H1 (cell line): ENCODE measurements at regions not wholly inside any gene's neighbourhood (a gene's known extent, or its start where the extent isn't known, plus 50 kb on each side); places are given as distances from the start of the nearest gene placed in this dataset.

Experiments used
- BRCA1 ChIP-seq: IDR thresholded peaks from 2 replicates; pipeline ENCODE4 v1.6.1; 2012; ENCODE audit warnings: low read depth, low read length, improper control_type of control experiment
- CHD1 ChIP-seq: IDR thresholded peaks from 2 replicates; pipeline ENCODE4 v1.6.1; 2012; ENCODE audit warnings: low read depth, low read length, improper control_type of control experiment
- HDAC6 ChIP-seq: IDR thresholded peaks from one replicate; pipeline ENCODE4 v1.7.1; 2012; ENCODE audit warnings: low read depth, mild to moderate bottlenecking, inconsistent platforms, low read length, moderate library complexity
- MAX ChIP-seq: IDR thresholded peaks from 2 replicates; pipeline ENCODE4 v1.6.1; 2012; ENCODE audit warnings: inconsistent platforms
- SAP30 ChIP-seq: fragments of 300-600 bp; sonication (generic); IDR thresholded peaks from 2 replicates; pipeline ENCODE4 v1.7.1; 2012; ENCODE audit warnings: low read length, moderate library complexity, mild to moderate bottlenecking, inconsistent platforms; ENCODE audit not compliant: insufficient read depth, insufficient replicate concordance
- SIN3A ChIP-seq, 2 experiments: IDR thresholded peaks in 1 of 2; conservative IDR thresholded peaks in 1 of 2; 2 replicates each; pipeline ENCODE4 v1.6.1; 2011 to 2012; ENCODE audit warnings: low read length in 2 of 2, improper control_type of control experiment in 1 of 2, low read depth in 1 of 2, mild to moderate bottlenecking in 1 of 2
- TF ChIP-seq, protein P1 (sequence below): fragments of 300-600 bp; sonication (generic); IDR thresholded peaks from 2 replicates; pipeline ENCODE4 v1.7.1; 2012; ENCODE audit warnings: low read length, moderate library complexity, mild to moderate bottlenecking, inconsistent platforms; ENCODE audit not compliant: insufficient replicate concordance
- TF ChIP-seq, protein P2 (sequence below): IDR thresholded peaks from 2 replicates; pipeline ENCODE4 v1.6.1; 2011; ENCODE audit warnings: low read depth, mild to moderate bottlenecking, low read length; ENCODE audit not compliant: insufficient read depth

DNA sequence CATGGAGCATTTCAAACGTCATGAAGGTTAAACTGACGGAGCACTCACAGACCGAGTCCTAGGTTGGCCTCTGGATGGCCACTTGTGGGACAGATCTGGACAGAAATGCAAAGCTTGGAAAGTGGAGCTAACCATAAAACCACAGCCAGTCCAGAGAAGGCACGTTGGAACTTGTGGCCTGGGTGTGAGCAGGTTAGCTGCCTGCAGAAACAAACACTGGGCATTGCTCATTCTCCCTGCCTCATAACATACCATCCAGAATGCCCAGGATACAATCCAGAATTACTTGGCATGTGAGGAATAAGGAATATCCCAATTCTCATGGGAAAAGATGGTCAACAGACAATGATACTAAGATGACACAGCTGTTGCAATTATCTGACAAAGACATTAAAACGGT is 1005.0 kb downstream of the TBC1D22A start (continued):
- TF ChIP-seq, protein P1, sequence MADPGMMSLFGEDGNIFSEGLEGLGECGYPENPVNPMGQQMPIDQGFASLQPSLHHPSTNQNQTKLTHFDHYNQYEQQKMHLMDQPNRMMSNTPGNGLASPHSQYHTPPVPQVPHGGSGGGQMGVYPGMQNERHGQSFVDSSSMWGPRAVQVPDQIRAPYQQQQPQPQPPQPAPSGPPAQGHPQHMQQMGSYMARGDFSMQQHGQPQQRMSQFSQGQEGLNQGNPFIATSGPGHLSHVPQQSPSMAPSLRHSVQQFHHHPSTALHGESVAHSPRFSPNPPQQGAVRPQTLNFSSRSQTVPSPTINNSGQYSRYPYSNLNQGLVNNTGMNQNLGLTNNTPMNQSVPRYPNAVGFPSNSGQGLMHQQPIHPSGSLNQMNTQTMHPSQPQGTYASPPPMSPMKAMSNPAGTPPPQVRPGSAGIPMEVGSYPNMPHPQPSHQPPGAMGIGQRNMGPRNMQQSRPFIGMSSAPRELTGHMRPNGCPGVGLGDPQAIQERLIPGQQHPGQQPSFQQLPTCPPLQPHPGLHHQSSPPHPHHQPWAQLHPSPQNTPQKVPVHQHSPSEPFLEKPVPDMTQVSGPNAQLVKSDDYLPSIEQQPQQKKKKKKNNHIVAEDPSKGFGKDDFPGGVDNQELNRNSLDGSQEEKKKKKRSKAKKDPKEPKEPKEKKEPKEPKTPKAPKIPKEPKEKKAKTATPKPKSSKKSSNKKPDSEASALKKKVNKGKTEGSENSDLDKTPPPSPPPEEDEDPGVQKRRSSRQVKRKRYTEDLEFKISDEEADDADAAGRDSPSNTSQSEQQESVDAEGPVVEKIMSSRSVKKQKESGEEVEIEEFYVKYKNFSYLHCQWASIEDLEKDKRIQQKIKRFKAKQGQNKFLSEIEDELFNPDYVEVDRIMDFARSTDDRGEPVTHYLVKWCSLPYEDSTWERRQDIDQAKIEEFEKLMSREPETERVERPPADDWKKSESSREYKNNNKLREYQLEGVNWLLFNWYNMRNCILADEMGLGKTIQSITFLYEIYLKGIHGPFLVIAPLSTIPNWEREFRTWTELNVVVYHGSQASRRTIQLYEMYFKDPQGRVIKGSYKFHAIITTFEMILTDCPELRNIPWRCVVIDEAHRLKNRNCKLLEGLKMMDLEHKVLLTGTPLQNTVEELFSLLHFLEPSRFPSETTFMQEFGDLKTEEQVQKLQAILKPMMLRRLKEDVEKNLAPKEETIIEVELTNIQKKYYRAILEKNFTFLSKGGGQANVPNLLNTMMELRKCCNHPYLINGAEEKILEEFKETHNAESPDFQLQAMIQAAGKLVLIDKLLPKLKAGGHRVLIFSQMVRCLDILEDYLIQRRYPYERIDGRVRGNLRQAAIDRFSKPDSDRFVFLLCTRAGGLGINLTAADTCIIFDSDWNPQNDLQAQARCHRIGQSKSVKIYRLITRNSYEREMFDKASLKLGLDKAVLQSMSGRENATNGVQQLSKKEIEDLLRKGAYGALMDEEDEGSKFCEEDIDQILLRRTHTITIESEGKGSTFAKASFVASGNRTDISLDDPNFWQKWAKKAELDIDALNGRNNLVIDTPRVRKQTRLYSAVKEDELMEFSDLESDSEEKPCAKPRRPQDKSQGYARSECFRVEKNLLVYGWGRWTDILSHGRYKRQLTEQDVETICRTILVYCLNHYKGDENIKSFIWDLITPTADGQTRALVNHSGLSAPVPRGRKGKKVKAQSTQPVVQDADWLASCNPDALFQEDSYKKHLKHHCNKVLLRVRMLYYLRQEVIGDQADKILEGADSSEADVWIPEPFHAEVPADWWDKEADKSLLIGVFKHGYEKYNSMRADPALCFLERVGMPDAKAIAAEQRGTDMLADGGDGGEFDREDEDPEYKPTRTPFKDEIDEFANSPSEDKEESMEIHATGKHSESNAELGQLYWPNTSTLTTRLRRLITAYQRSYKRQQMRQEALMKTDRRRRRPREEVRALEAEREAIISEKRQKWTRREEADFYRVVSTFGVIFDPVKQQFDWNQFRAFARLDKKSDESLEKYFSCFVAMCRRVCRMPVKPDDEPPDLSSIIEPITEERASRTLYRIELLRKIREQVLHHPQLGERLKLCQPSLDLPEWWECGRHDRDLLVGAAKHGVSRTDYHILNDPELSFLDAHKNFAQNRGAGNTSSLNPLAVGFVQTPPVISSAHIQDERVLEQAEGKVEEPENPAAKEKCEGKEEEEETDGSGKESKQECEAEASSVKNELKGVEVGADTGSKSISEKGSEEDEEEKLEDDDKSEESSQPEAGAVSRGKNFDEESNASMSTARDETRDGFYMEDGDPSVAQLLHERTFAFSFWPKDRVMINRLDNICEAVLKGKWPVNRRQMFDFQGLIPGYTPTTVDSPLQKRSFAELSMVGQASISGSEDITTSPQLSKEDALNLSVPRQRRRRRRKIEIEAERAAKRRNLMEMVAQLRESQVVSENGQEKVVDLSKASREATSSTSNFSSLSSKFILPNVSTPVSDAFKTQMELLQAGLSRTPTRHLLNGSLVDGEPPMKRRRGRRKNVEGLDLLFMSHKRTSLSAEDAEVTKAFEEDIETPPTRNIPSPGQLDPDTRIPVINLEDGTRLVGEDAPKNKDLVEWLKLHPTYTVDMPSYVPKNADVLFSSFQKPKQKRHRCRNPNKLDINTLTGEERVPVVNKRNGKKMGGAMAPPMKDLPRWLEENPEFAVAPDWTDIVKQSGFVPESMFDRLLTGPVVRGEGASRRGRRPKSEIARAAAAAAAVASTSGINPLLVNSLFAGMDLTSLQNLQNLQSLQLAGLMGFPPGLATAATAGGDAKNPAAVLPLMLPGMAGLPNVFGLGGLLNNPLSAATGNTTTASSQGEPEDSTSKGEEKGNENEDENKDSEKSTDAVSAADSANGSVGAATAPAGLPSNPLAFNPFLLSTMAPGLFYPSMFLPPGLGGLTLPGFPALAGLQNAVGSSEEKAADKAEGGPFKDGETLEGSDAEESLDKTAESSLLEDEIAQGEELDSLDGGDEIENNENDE, result no peak
- no peak for TF ChIP-seq HDAC6
- TF ChIP-seq SIN3A (conservative IDR thresholded peaks at IDR 0.05 in 1 of 2, IDR thresholded peaks at IDR 0.05 in 1 of 2; ENCODE audit: low read depth in 1 of 2, low read length in 2 of 2), result no peak
- TF ChIP-seq, protein P2, sequence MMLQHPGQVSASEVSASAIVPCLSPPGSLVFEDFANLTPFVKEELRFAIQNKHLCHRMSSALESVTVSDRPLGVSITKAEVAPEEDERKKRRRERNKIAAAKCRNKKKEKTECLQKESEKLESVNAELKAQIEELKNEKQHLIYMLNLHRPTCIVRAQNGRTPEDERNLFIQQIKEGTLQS, result no peak
- TF ChIP-seq SAP30, result no peak
- TF ChIP-seq BRCA1, result no peak
- TF ChIP-seq CHD1, result no peak
- TF ChIP-seq MAX, result no peak
